NB4 (cell line): ENCODE measurements at regions not wholly inside any gene's neighbourhood (a gene's known extent, or its start where the extent isn't known, plus 50 kb on each side); places are given as distances from the start of the nearest gene placed in this dataset.

Experiments
- CTCF ChIP-seq: IDR thresholded peaks from one replicate; pipeline ENCODE4 v1.5.1; 2012; ENCODE audit warnings: low read depth, low read length
- POLR2A ChIP-seq: IDR thresholded peaks from 2 replicates; pipeline ENCODE4 v1.6.1; 2011; ENCODE audit warnings: mild to moderate bottlenecking; ENCODE audit not compliant: insufficient read length; ENCODE audit errors: extremely low read depth

- TF ChIP-seq CTCF (no peak), POLR2A (no peak)
These were observed 124.9 kb downstream of the UTRN start for GRCh38 chr6:144410059-144410458.
